ENCODE measurements at regions not wholly inside any gene's neighbourhood (a gene's known extent, or its start where the extent isn't known, plus 50 kb on each side); places are given as distances from the start of the nearest gene placed in this dataset.
"Not testable (repeated sequence)": the region's sequence is repeated elsewhere in the genome, so short reads cannot be mapped to it uniquely, and the experiment has no call there.

- no peak for DNase-seq (ENCODE audit: low read depth)
These were observed 642.5 kb downstream of the XPNPEP1 start for GRCh38 chr10:109280837-109281236.

- DNase-seq (ENCODE audit: low read depth), result peak; percentile 62
These were observed 645.9 kb downstream of the XPNPEP1 start for GRCh38 chr10:109277456-109277855.

GRCh38 chr10:109275960-109276359 lies 647.4 kb downstream of the XPNPEP1 start:
- peak; percentile 49 for DNase-seq (ENCODE audit: low read depth)

GRCh38 chr10:109274681-109275080 lies 648.6 kb downstream of the XPNPEP1 start:
- no peak for DNase-seq (ENCODE audit: low read depth)

GRCh38 chr10:109270173-109270572 lies 653.1 kb downstream of the XPNPEP1 start:
- no peak for DNase-seq (ENCODE audit: low read depth)

- no peak for DNase-seq (ENCODE audit: low read depth)
These were observed 659.3 kb downstream of the XPNPEP1 start for GRCh38 chr10:109264004-109264403.

- DNase-seq (ENCODE audit: low read depth), result no peak
These were observed 662.1 kb downstream of the XPNPEP1 start for GRCh38 chr10:109261231-109261630.

- peak; percentile 76 for DNase-seq (ENCODE audit: low read depth)
These were observed 664.0 kb downstream of the XPNPEP1 start for GRCh38 chr10:109259293-109259692.

GRCh38 chr10:109253306-109253705 lies 670.0 kb downstream of the XPNPEP1 start:
- no peak for DNase-seq (ENCODE audit: low read depth)

- no peak for DNase-seq (ENCODE audit: low read depth)
These were observed 673.2 kb downstream of the XPNPEP1 start for GRCh38 chr10:109250152-109250551.

GRCh38 chr10:109247814-109248213 lies 675.5 kb downstream of the XPNPEP1 start:
- DNase-seq (ENCODE audit: low read depth), result no peak

- no peak for DNase-seq (ENCODE audit: low read depth)
These were observed 677.5 kb downstream of the XPNPEP1 start for GRCh38 chr10:109245821-109246220.

- DNase-seq (ENCODE audit: low read depth), result peak; percentile 28
These were observed 683.9 kb downstream of the XPNPEP1 start for GRCh38 chr10:109239371-109239770.

GRCh38 chr10:109237682-109238081 lies 685.6 kb downstream of the XPNPEP1 start:
- no peak for DNase-seq (ENCODE audit: low read depth)

GRCh38 chr10:109237050-109237449 lies 686.3 kb downstream of the XPNPEP1 start:
- DNase-seq (ENCODE audit: low read depth), result no peak

GRCh38 chr10:109223533-109223932 lies 699.8 kb downstream of the XPNPEP1 start:
- not testable (repeated sequence) for DNase-seq (ENCODE audit: low read depth)

- no peak for DNase-seq (ENCODE audit: low read depth)
These were observed 703.2 kb downstream of the XPNPEP1 start for GRCh38 chr10:109219935-109220605.

GRCh38 chr10:109218207-109218606 lies 705.1 kb downstream of the XPNPEP1 start:
- no peak for DNase-seq (ENCODE audit: low read depth)

- peak; percentile 29 for DNase-seq (ENCODE audit: low read depth)
These were observed 707.8 kb downstream of the XPNPEP1 start for GRCh38 chr10:109215291-109216075.

- DNase-seq (ENCODE audit: low read depth), result not testable (repeated sequence)
These were observed 708.4 kb downstream of the XPNPEP1 start for GRCh38 chr10:109214891-109215290.

GRCh38 chr10:109207361-109207760 lies 716.0 kb downstream of the XPNPEP1 start:
- DNase-seq (ENCODE audit: low read depth), result no peak

- DNase-seq (ENCODE audit: low read depth), result peak; percentile 95
These were observed 717.3 kb downstream of the XPNPEP1 start for GRCh38 chr10:109205929-109206585.

Measured in EH (cell line).